ENCODE measurements at regions not wholly inside any gene's neighbourhood (a gene's known extent, or its start where the extent isn't known, plus 50 kb on each side); places are given as distances from the start of the nearest gene placed in this dataset.

- Histone ChIP-seq H3K27me3 (ENCODE audit: low read depth) (no peaks in the 10 kb centered on the region), H3K4me1 (peaks cover 13% of the 10 kb centered on the region), H3K36me3 (no peaks in the 10 kb centered on the region), H3K9me3 (no peaks in the 10 kb centered on the region), H3K27ac (no peak overlapping the region), H3K4me3 (no peak overlapping the region)
- ATAC-seq (no peak), DNase-seq (no peak)
- intact Hi-C loops (cut with DNase I) = no loop called here
- TF ChIP-seq CTCF (IDR thresholded peaks at IDR 0.05) = no peak
These were observed 273.6 kb downstream of the NEBL start for GRCh38 chr10:20623546-20623945.

- peaks cover 13% of the 10 kb centered on the region for H3K4me1 ChIP-seq
- no peak overlapping the region for H3K4me3 ChIP-seq
- DNase-seq (no peak), ATAC-seq (peak; percentile 73 to 96)
- H3K27ac ChIP-seq = no peak overlapping the region
- H3K36me3 ChIP-seq = no peaks in the 10 kb centered on the region
- H3K27me3 ChIP-seq (ENCODE audit: low read depth) = no peaks in the 10 kb centered on the region
- H3K9me3 ChIP-seq = no peaks in the 10 kb centered on the region
- no peak for TF ChIP-seq CTCF (IDR thresholded peaks at IDR 0.05)
- intact Hi-C loops (cut with DNase I) = no loop called here
These were observed 274.4 kb downstream of the NEBL start for GRCh38 chr10:20622531-20623211.

- ATAC-seq (no peak), DNase-seq (no peak)
- TF ChIP-seq CTCF (IDR thresholded peaks at IDR 0.05) = no peak
- Histone ChIP-seq H3K4me3 (no peak overlapping the region), H3K4me1 (peaks cover 13% of the 10 kb centered on the region), H3K9me3 (no peaks in the 10 kb centered on the region), H3K36me3 (no peaks in the 10 kb centered on the region), H3K27ac (no peak overlapping the region), H3K27me3 (ENCODE audit: low read depth) (no peaks in the 10 kb centered on the region)
- intact Hi-C loops (cut with DNase I) = no loop called here
These were observed 276.1 kb downstream of the NEBL start for GRCh38 chr10:20620981-20621380.

- no peak for TF ChIP-seq CTCF (IDR thresholded peaks at IDR 0.05)
- intact Hi-C loops (cut with DNase I) = no loop called here
- Histone ChIP-seq H3K27ac (no peak overlapping the region), H3K4me3 (no peak overlapping the region), H3K27me3 (ENCODE audit: low read depth) (no peaks in the 10 kb centered on the region), H3K4me1 (peaks cover 6% of the 10 kb centered on the region), H3K9me3 (no peaks in the 10 kb centered on the region), H3K36me3 (no peaks in the 10 kb centered on the region)
- DNase-seq (no peak), ATAC-seq (no peak)
These were observed 279.0 kb downstream of the NEBL start for GRCh38 chr10:20618011-20618547.

- intact Hi-C loops (cut with DNase I) = no loop called here
- ATAC-seq = peak; percentile 58 to 71
- no peaks in the 10 kb centered on the region for H3K9me3 ChIP-seq
- no peak for TF ChIP-seq CTCF (IDR thresholded peaks at IDR 0.05)
- H3K4me1 ChIP-seq = peaks cover under 1% of the 10 kb centered on the region
- DNase-seq = no peak
- H3K36me3 ChIP-seq = no peaks in the 10 kb centered on the region
- H3K27ac ChIP-seq = no peak overlapping the region
- H3K4me3 ChIP-seq = no peak overlapping the region
- H3K27me3 ChIP-seq (ENCODE audit: low read depth) = no peaks in the 10 kb centered on the region
These were observed 279.9 kb downstream of the NEBL start for GRCh38 chr10:20616918-20617810.

Data from lower lobe of right lung (tissue), 2 donors.